Activated naive CD4-positive, alpha-beta T cell treated with anti-CD3 and anti-CD28 coated beads for 36 hours (primary cell): ENCODE measurements at regions not wholly inside any gene's neighbourhood (a gene's known extent, or its start where the extent isn't known, plus 50 kb on each side); places are given as distances from the start of the nearest gene placed in this dataset.
A peak's percentile ranks its signal among the peaks of the same experiment; 100 is the strongest.

Experiments
- CTCF ChIA-PET: fragments of 350-600 bp; sonication (Branson Sonifier 250); formaldehyde crosslinking; loops from one replicate; lab custom pipeline; 2021; ENCODE audit warnings: antibody characterized with exemption; lab: Charles Lee
- DNase-seq: peaks from one replicate; pipeline ENCODE4 v3.0.0-alpha.2; 2020
- H3K27ac Mint-ChIP-seq: one replicate; pipeline ENCODE4 v1.8.0; 2021; ENCODE audit warnings: mild to moderate bottlenecking, mixed read lengths
- H3K27me3 Mint-ChIP-seq: one replicate; pipeline ENCODE4 v1.8.0; 2021; ENCODE audit warnings: low read depth, mixed read lengths
- H3K36me3 Mint-ChIP-seq: one replicate; pipeline ENCODE4 v1.8.0; 2021; ENCODE audit warnings: low read depth, mixed read lengths
- H3K4me1 Mint-ChIP-seq: one replicate; pipeline ENCODE4 v1.8.0; 2021; ENCODE audit warnings: low read depth, mixed read lengths
- H3K4me3 Mint-ChIP-seq: one replicate; pipeline ENCODE4 v1.8.0; 2021; ENCODE audit warnings: mild to moderate bottlenecking, moderate library complexity, mixed read lengths
- H3K9me3 Mint-ChIP-seq: one replicate; pipeline ENCODE4 v1.8.0; 2021; ENCODE audit warnings: mixed read lengths
- intact Hi-C: fragments of 100-400 bp; cut with micrococcal nuclease; formaldehyde crosslinking; loops from one replicate; pipeline ENCODE4 v1.15.1; 2023

- peak; percentile 19 for DNase-seq
- H3K9me3 Mint-ChIP-seq = no peaks in the 10 kb centered on the region
- peaks cover 4% of the 10 kb centered on the region for H3K27me3 Mint-ChIP-seq
- intact Hi-C loops = loop anchor here (1.0 to 5.0 kb wide), 7 partner anchors 49 to 1128 kb away; partner anchors contain the start of gene REEP3
- no peak overlapping the region for H3K4me3 Mint-ChIP-seq
- CTCF ChIA-PET = interaction anchor here (0.6 to 8.8 kb wide), 57 partner anchors 9 to 1127 kb away, joined by 3 to 205 read pairs (median 4); no protein-coding TSS in a partner anchor
- H3K4me1 Mint-ChIP-seq = peaks cover 10% of the 10 kb centered on the region
- H3K36me3 Mint-ChIP-seq = no peaks in the 10 kb centered on the region
- no peak overlapping the region for H3K27ac Mint-ChIP-seq
Measured at GRCh38 chr10:63720676-63721075, 199.5 kb downstream of the REEP3 start.

GRCh38 chr10:63722537-63722936, 201.3 kb downstream of the REEP3 start:
- H3K4me3 Mint-ChIP-seq = no peak overlapping the region
- peaks cover 18% of the 10 kb centered on the region for H3K27me3 Mint-ChIP-seq
- intact Hi-C loops = loop anchor here (5.0 kb wide), 2 partner anchors 200 to 1130 kb away; partner anchors contain the start of gene REEP3
- H3K36me3 Mint-ChIP-seq = no peaks in the 10 kb centered on the region
- peaks cover 7% of the 10 kb centered on the region for H3K4me1 Mint-ChIP-seq
- H3K27ac Mint-ChIP-seq = no peak overlapping the region
- CTCF ChIA-PET = interaction anchor here (0.7 to 8.8 kb wide), 6 partner anchors 9 to 556 kb away, joined by 3 to 205 read pairs (median 4); no protein-coding TSS in a partner anchor
- H3K9me3 Mint-ChIP-seq = no peaks in the 10 kb centered on the region
- no peak for DNase-seq

- intact Hi-C loops = loop anchor here (5.0 kb wide), 2 partner anchors 201 to 1131 kb away; partner anchors contain the start of gene REEP3
- CTCF ChIA-PET = interaction anchor here (0.6 to 8.8 kb wide), 3 partner anchors 84 to 557 kb away, joined by 3 to 205 read pairs (median 11); no protein-coding TSS in a partner anchor
- Mint-ChIP-seq H3K36me3 (no peaks in the 10 kb centered on the region), H3K27ac (no peak overlapping the region), H3K4me1 (peaks cover 7% of the 10 kb centered on the region), H3K9me3 (no peaks in the 10 kb centered on the region), H3K27me3 (peaks cover 22% of the 10 kb centered on the region), H3K4me3 (no peak overlapping the region)
- DNase-seq = no peak
Measured at GRCh38 chr10:63723320-63723719, 202.1 kb downstream of the REEP3 start.

- H3K36me3 Mint-ChIP-seq = no peaks in the 10 kb centered on the region
- peaks cover 24% of the 10 kb centered on the region for H3K27me3 Mint-ChIP-seq
- H3K27ac Mint-ChIP-seq = no peak overlapping the region
- no peak overlapping the region for H3K4me3 Mint-ChIP-seq
- intact Hi-C loops = loop anchor here (5.0 kb wide), 2 partner anchors 201 to 1131 kb away; partner anchors contain the start of gene REEP3
- DNase-seq = no peak
- CTCF ChIA-PET = interaction anchor here (0.6 to 8.8 kb wide), 4 partner anchors 84 to 557 kb away, joined by 3 to 205 read pairs (median 7); no protein-coding TSS in a partner anchor
- H3K9me3 Mint-ChIP-seq = no peaks in the 10 kb centered on the region
- peaks cover 7% of the 10 kb centered on the region for H3K4me1 Mint-ChIP-seq
Measured at GRCh38 chr10:63723741-63724140, 202.5 kb downstream of the REEP3 start.

- intact Hi-C loops = loop anchor here (5.0 kb wide), 2 partner anchors 203 to 1133 kb away; partner anchors contain the start of gene REEP3
- Mint-ChIP-seq H3K36me3 (no peaks in the 10 kb centered on the region), H3K27me3 (peaks cover 25% of the 10 kb centered on the region), H3K4me1 (peaks cover 7% of the 10 kb centered on the region), H3K9me3 (no peaks in the 10 kb centered on the region), H3K4me3 (no peak overlapping the region), H3K27ac (no peak overlapping the region)
- CTCF ChIA-PET = no interaction called here
- no peak for DNase-seq
Measured at GRCh38 chr10:63724922-63725321, 203.7 kb downstream of the REEP3 start.

GRCh38 chr10:63726867-63727266, 205.7 kb downstream of the REEP3 start:
- intact Hi-C loops = no loop called here
- no peak for DNase-seq
- CTCF ChIA-PET = interaction anchor here (1.8 kb wide), 1 partner anchor 98 kb away, joined by 11 read pairs; no protein-coding TSS in a partner anchor
- Mint-ChIP-seq H3K4me3 (no peak overlapping the region), H3K27ac (no peak overlapping the region), H3K4me1 (no peaks in the 10 kb centered on the region), H3K27me3 (peaks cover 23% of the 10 kb centered on the region), H3K36me3 (no peaks in the 10 kb centered on the region), H3K9me3 (no peaks in the 10 kb centered on the region)

- Mint-ChIP-seq H3K4me3 (no peak overlapping the region), H3K36me3 (no peaks in the 10 kb centered on the region), H3K4me1 (no peaks in the 10 kb centered on the region), H3K27ac (no peak overlapping the region), H3K9me3 (no peaks in the 10 kb centered on the region), H3K27me3 (peaks cover 23% of the 10 kb centered on the region)
- CTCF ChIA-PET = interaction anchor here (0.7 to 1.8 kb wide), 2 partner anchors 8 to 98 kb away, joined by 6 to 11 read pairs; no protein-coding TSS in a partner anchor
- no peak for DNase-seq
- intact Hi-C loops = no loop called here
Measured at GRCh38 chr10:63727636-63728035, 206.4 kb downstream of the REEP3 start.

GRCh38 chr10:63735305-63735704, 214.1 kb downstream of the REEP3 start:
- no peaks in the 10 kb centered on the region for H3K36me3 Mint-ChIP-seq
- no peaks in the 10 kb centered on the region for H3K9me3 Mint-ChIP-seq
- CTCF ChIA-PET = interaction anchor here (1.5 kb wide), 1 partner anchor 15 kb away, joined by 4 read pairs; no protein-coding TSS in a partner anchor
- no peak overlapping the region for H3K4me3 Mint-ChIP-seq
- intact Hi-C loops = no loop called here
- no peak overlapping the region for H3K27ac Mint-ChIP-seq
- H3K27me3 Mint-ChIP-seq = no peaks in the 10 kb centered on the region
- no peaks in the 10 kb centered on the region for H3K4me1 Mint-ChIP-seq
- no peak for DNase-seq

GRCh38 chr10:63738410-63738809, 217.2 kb downstream of the REEP3 start:
- no peak for DNase-seq
- Mint-ChIP-seq H3K27ac (no peak overlapping the region), H3K36me3 (no peaks in the 10 kb centered on the region), H3K4me1 (peaks cover 2% of the 10 kb centered on the region), H3K9me3 (no peaks in the 10 kb centered on the region), H3K27me3 (peaks cover 4% of the 10 kb centered on the region), H3K4me3 (no peak overlapping the region)
- CTCF ChIA-PET = interaction anchor here (1.3 kb wide), 1 partner anchor 18 kb away, joined by 4 read pairs; no protein-coding TSS in a partner anchor
- intact Hi-C loops = no loop called here

GRCh38 chr10:63744060-63744941, 223.1 kb downstream of the REEP3 start:
- intact Hi-C loops = no loop called here
- Mint-ChIP-seq H3K9me3 (no peaks in the 10 kb centered on the region), H3K36me3 (no peaks in the 10 kb centered on the region), H3K27ac (no peak overlapping the region), H3K4me1 (peaks cover 2% of the 10 kb centered on the region), H3K4me3 (no peak overlapping the region), H3K27me3 (peaks cover 4% of the 10 kb centered on the region)
- no peak for DNase-seq
- CTCF ChIA-PET = no interaction called here

- CTCF ChIA-PET = no interaction called here
- H3K27me3 Mint-ChIP-seq = peaks cover 3% of the 10 kb centered on the region
- H3K36me3 Mint-ChIP-seq = no peaks in the 10 kb centered on the region
- no peak for DNase-seq
- H3K27ac Mint-ChIP-seq = no peak overlapping the region
- no peaks in the 10 kb centered on the region for H3K9me3 Mint-ChIP-seq
- no peak overlapping the region for H3K4me3 Mint-ChIP-seq
- H3K4me1 Mint-ChIP-seq = no peaks in the 10 kb centered on the region
- intact Hi-C loops = no loop called here
Measured at GRCh38 chr10:63749915-63750314, 228.7 kb downstream of the REEP3 start.

- Mint-ChIP-seq H3K27ac (no peak overlapping the region), H3K4me3 (no peak overlapping the region), H3K27me3 (peaks cover 5% of the 10 kb centered on the region), H3K4me1 (no peaks in the 10 kb centered on the region), H3K9me3 (no peaks in the 10 kb centered on the region), H3K36me3 (no peaks in the 10 kb centered on the region)
- intact Hi-C loops = no loop called here
- CTCF ChIA-PET = no interaction called here
- DNase-seq = no peak
Measured at GRCh38 chr10:63751836-63752235, 230.6 kb downstream of the REEP3 start.
